RWPE2 (cell line): ENCODE measurements at regions not wholly inside any gene's neighbourhood (a gene's known extent, or its start where the extent isn't known, plus 50 kb on each side); places are given as distances from the start of the nearest gene placed in this dataset.

Source experiments
- ATAC-seq: fragments of 200-7000 bp; cut with Tn5 transposase; 3 replicates; pipeline ENCODE4 v1.9.1; 2021; ENCODE audit warnings: low read depth
- DNase-seq: peaks from one replicate; pipeline ENCODE4 v3.0.0-alpha.2; 2020; ENCODE audit warnings: low spot score
- H3K27ac ChIP-seq: fragments of 450-650 bp; 2 replicates; pipeline ENCODE4 v1.5.1; 2017; ENCODE audit warnings: mild to moderate bottlenecking; ENCODE audit not compliant: poor library complexity, severe bottlenecking
- H3K27me3 ChIP-seq: fragments of 250-450 bp; sonication (Bioruptor Pico); 2 replicates; pipeline ENCODE4 v1.5.1; 2021; ENCODE audit warnings: mild to moderate bottlenecking, moderate library complexity; ENCODE audit not compliant: insufficient read depth, poor library complexity, severe bottlenecking
- H3K36me3 ChIP-seq: fragments of 250-450 bp; sonication (Bioruptor Pico); 2 replicates; pipeline ENCODE4 v1.5.1; 2020; ENCODE audit warnings: low read depth, mild to moderate bottlenecking, moderate library complexity
- H3K4me1 ChIP-seq: fragments of 250-450 bp; sonication (Bioruptor Pico); 2 replicates; pipeline ENCODE4 v1.5.1; 2021; ENCODE audit warnings: mild to moderate bottlenecking, moderate library complexity; ENCODE audit not compliant: insufficient read depth, poor library complexity, severe bottlenecking
- H3K4me3 ChIP-seq: fragments of 250-450 bp; sonication (Bioruptor Pico); 2 replicates; pipeline ENCODE4 v1.5.1; 2021; ENCODE audit warnings: mild to moderate bottlenecking, moderate library complexity; ENCODE audit not compliant: severe bottlenecking
- H3K9me3 ChIP-seq: fragments of 250-450 bp; sonication (Bioruptor Pico); 2 replicates; pipeline ENCODE4 v1.5.1; 2021; ENCODE audit warnings: mild to moderate bottlenecking, moderate library complexity; ENCODE audit not compliant: severe bottlenecking
- CTCF ChIP-seq: fragments of 450-650 bp; IDR thresholded peaks from one replicate; pipeline ENCODE4 v1.5.1; 2017; ENCODE audit warnings: mild to moderate bottlenecking, moderate library complexity; ENCODE audit not compliant: poor library complexity, severe bottlenecking

DNA sequence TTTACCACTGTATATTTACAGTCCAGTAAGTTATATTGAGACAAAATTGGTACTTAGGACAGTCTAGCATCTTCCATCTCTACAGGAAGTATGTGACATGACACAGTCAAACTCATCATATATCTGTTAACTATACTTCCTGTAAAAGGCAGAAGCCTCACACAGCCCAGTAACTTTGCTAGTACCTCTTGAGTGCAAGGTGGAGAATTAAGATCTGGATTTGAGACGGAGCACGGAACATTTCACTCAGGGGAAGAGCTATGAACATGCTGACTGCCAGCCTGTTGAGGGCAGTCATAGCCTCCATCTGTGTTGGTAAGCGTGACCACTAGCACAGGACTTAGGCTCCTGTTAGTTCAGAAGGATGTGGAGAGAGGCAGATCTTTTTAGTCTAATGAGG is 333.7 kb upstream of the OR4E1 start:
- Histone ChIP-seq H3K36me3 (no peaks in the 10 kb centered on the region), H3K4me3 (no peak overlapping the region), H3K4me1 (no peaks in the 10 kb centered on the region), H3K27ac (no peak overlapping the region), H3K9me3 (no peaks in the 10 kb centered on the region), H3K27me3 (peaks cover 4% of the 10 kb centered on the region)
- no peak for TF ChIP-seq CTCF
- ATAC-seq (no peak), DNase-seq (no peak)

DNA sequence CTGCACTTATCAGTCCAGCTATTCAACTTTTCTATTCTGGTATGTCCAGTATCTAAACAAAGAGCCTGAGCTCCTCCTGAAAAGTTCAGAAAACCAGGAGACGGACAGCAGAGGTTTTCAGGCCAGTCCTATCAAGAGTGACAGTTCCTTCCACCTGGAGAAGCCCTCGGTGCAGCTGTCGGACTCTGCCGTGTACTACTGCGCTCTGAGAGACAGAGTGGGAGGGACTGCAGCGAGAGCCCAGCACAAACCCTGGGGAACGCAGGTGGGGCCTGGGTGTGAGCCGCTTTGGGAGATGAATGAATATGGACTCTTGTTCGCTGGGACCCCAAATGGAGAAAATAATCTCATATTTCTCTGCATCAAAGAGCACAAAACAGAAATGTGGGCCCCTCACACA is 329.8 kb upstream of the OR4E1 start:
- H3K27me3 ChIP-seq = no peaks in the 10 kb centered on the region
- no peak overlapping the region for H3K4me3 ChIP-seq
- no peaks in the 10 kb centered on the region for H3K4me1 ChIP-seq
- no peaks in the 10 kb centered on the region for H3K9me3 ChIP-seq
- no peak for ATAC-seq
- no peak for DNase-seq
- no peak overlapping the region for H3K27ac ChIP-seq
- H3K36me3 ChIP-seq = no peaks in the 10 kb centered on the region
- no peak for TF ChIP-seq CTCF

- no peaks in the 10 kb centered on the region for H3K9me3 ChIP-seq
- H3K4me3 ChIP-seq = no peak overlapping the region
- no peaks in the 10 kb centered on the region for H3K4me1 ChIP-seq
- DNase-seq = no peak
- no peak for ATAC-seq
- no peak overlapping the region for H3K27ac ChIP-seq
- H3K36me3 ChIP-seq = no peaks in the 10 kb centered on the region
- H3K27me3 ChIP-seq = no peaks in the 10 kb centered on the region
- peak; percentile 11 for TF ChIP-seq CTCF
Measured at GRCh38 chr14:22002860-22003284, 329.3 kb upstream of the OR4E1 start.

GRCh38 chr14:21999402-21999801 is 325.8 kb upstream of the OR4E1 start:
- ATAC-seq = 0 out of 3 replicates have a peak, but pooled peaks have one; percentile 52
- H3K4me1 ChIP-seq = no peaks in the 10 kb centered on the region
- no peaks in the 10 kb centered on the region for H3K9me3 ChIP-seq

More at GRCh38 chr14:21999402-21999801, 325.8 kb upstream of the OR4E1 start:
- no peak overlapping the region for H3K4me3 ChIP-seq
- H3K36me3 ChIP-seq = no peaks in the 10 kb centered on the region
- no peak overlapping the region for H3K27ac ChIP-seq
- H3K27me3 ChIP-seq = no peaks in the 10 kb centered on the region
- no peak for TF ChIP-seq CTCF
- no peak for DNase-seq
